MCF 10A (cell line): ENCODE measurements at regions not wholly inside any gene's neighbourhood (a gene's known extent, or its start where the extent isn't known, plus 50 kb on each side); places are given as distances from the start of the nearest gene placed in this dataset.
"Not testable (repeated sequence)": the region's sequence is repeated elsewhere in the genome, so short reads cannot be mapped to it uniquely, and the experiment has no call there.

Experiments used
- BruUV-seq: library from RNA; stranded (reverse); fragments of 400-500 nt; replicated peaks from 2 replicates; lab custom pipeline; 2021; lab: Mats Ljungman, UMichigan
- CTCF ChIA-PET: fragments of 300-600 bp; sonication (Branson Sonifier 250); formaldehyde crosslinking; extraction: SDS; loops from one replicate; lab custom pipeline; 2021; ENCODE audit warnings: antibody characterized with exemption, inconsistent platforms; lab: Yijun Ruan, JAX
- POLR2A ChIA-PET: fragments of 300-600, 350-650 bp; sonication (Branson Sonifier 250); formaldehyde crosslinking; extraction: SDS; loops from one replicate; lab custom pipeline; 2020; ENCODE audit warnings: antibody characterized with exemption, inconsistent platforms; lab: Yijun Ruan, JAX
- DNase-seq: peaks from one replicate; pipeline ENCODE4 v3.0.0-alpha.2; 2018; ENCODE audit not compliant: unreplicated experiment
- H3K27ac Mint-ChIP-seq: one replicate; pipeline ENCODE4 v1.8.0; 2022; ENCODE audit warnings: mild to moderate bottlenecking, low read depth, mixed read lengths; ENCODE audit not compliant: unreplicated experiment
- H3K27me3 Mint-ChIP-seq: one replicate; pipeline ENCODE4 v1.8.0; 2022; ENCODE audit warnings: mixed read lengths; ENCODE audit not compliant: insufficient read depth, unreplicated experiment
- H3K36me3 Mint-ChIP-seq: one replicate; pipeline ENCODE4 v1.8.0; 2022; ENCODE audit warnings: mild to moderate bottlenecking, moderate library complexity, mixed read lengths; ENCODE audit not compliant: insufficient read depth, unreplicated experiment
- H3K4me1 Mint-ChIP-seq: one replicate; pipeline ENCODE4 v1.8.0; 2022; ENCODE audit warnings: mixed read lengths; ENCODE audit not compliant: insufficient read depth, unreplicated experiment
- H3K4me3 Mint-ChIP-seq: one replicate; pipeline ENCODE4 v1.8.0; 2022; ENCODE audit warnings: mild to moderate bottlenecking, moderate library complexity, mixed read lengths; ENCODE audit not compliant: unreplicated experiment
- H3K9me3 Mint-ChIP-seq: one replicate; pipeline ENCODE4 v1.8.0; 2022; ENCODE audit warnings: mixed read lengths; ENCODE audit not compliant: unreplicated experiment
- intact Hi-C: fragments of 100-400 bp; cut with micrococcal nuclease; formaldehyde crosslinking; loops from 2 replicates; pipeline ENCODE4 v1.14.1; 2022
- TF ChIP-seq, protein P1 (sequence below): fragments of 200-600 bp; IDR thresholded peaks from one replicate; pipeline ENCODE4 v1.8.0; 2022; ENCODE audit warnings: antibody characterized with exemption, mild to moderate bottlenecking; ENCODE audit not compliant: unreplicated experiment

DNA sequence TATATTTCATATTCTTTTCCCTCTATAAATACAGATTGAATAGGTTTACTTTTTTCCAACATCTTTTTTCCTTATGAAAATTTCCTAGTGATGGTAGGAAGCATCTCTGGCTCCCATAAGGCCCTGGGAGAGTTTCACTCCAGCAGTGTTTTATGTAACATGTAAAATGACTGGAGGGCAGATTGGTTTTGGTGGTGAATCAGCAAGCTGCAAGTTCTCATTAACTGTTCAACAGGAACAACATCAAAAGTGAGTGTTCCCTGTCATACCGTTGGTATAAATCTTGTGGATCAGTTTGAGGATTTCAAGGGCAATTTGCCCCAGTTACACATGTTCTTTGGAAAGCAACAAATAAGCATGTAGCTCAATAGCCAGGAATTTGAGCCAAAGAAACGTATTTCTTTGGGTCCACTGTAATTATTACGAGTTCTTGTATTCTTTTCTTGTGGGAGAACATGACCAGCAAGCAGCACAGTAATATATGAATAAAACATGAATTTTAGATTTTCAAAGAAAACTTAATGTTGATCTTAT, 345.7 kb downstream of the SV2B start:
- Mint-ChIP-seq H3K4me1 (no peaks in the 10 kb centered on the region), H3K27ac (no peak overlapping the region), H3K4me3 (no peak overlapping the region), H3K27me3 (no peaks in the 10 kb centered on the region), H3K9me3 (peaks cover 8% of the 10 kb centered on the region), H3K36me3 (no peaks in the 10 kb centered on the region)
- no TSS peak for BruUV-seq
- ChIA-PET POLR2A (interaction anchor here (0.7 to 1.5 kb wide), 5 partner anchors 8 to 51 kb away, joined by 3 to 7 read pairs (median 4); no protein-coding TSS in a partner anchor), CTCF (interaction anchor here (0.7 kb wide), 1 partner anchor 131 kb away, joined by 3 read pairs; no protein-coding TSS in a partner anchor)
- intact Hi-C loops = no loop called here
- TF ChIP-seq, protein P1, sequence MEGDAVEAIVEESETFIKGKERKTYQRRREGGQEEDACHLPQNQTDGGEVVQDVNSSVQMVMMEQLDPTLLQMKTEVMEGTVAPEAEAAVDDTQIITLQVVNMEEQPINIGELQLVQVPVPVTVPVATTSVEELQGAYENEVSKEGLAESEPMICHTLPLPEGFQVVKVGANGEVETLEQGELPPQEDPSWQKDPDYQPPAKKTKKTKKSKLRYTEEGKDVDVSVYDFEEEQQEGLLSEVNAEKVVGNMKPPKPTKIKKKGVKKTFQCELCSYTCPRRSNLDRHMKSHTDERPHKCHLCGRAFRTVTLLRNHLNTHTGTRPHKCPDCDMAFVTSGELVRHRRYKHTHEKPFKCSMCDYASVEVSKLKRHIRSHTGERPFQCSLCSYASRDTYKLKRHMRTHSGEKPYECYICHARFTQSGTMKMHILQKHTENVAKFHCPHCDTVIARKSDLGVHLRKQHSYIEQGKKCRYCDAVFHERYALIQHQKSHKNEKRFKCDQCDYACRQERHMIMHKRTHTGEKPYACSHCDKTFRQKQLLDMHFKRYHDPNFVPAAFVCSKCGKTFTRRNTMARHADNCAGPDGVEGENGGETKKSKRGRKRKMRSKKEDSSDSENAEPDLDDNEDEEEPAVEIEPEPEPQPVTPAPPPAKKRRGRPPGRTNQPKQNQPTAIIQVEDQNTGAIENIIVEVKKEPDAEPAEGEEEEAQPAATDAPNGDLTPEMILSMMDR = no peak
- DNase-seq = peak; percentile 61

DNA sequence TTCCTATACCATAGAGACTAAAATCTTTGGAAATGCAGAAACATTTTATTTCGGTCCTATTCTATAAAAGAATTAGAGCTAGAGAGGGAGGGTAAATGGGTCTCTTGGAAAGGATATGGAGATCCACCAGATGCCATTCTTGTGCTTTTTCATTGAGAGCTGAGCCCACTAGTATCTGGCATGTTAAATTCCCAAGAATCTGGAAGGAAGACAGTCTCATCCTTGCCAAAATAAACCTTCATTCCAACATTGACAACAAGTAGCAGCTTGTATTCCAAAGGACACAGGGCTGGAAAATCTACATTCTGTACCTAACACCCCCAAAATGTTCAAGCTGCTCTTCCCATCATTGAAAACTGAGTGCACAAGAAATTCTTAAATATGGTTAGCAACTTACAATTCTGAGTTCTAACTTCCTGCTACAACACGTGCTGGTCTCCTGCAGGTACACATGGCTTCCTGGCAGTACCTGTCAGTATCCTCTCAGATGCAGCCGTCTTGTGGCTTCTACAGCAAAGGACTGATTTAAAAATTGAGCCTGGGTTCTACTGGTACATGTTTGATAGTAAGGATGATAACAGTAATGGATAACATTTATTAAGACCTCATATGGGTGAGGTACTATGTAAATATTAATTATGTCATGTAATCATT, 348.1 kb downstream of the SV2B start:
- no peaks in the 10 kb centered on the region for H3K36me3 Mint-ChIP-seq
- ChIA-PET CTCF (no interaction called here), POLR2A (no interaction called here)
- H3K4me3 Mint-ChIP-seq = no peak overlapping the region
- BruUV-seq = no TSS peak
- no peak for DNase-seq
- H3K9me3 Mint-ChIP-seq = peaks cover 1% of the 10 kb centered on the region
- no peak overlapping the region for H3K27ac Mint-ChIP-seq
- H3K27me3 Mint-ChIP-seq = no peaks in the 10 kb centered on the region
- intact Hi-C loops = no loop called here
- no peaks in the 10 kb centered on the region for H3K4me1 Mint-ChIP-seq
- TF ChIP-seq, protein P1 = no peak

DNA sequence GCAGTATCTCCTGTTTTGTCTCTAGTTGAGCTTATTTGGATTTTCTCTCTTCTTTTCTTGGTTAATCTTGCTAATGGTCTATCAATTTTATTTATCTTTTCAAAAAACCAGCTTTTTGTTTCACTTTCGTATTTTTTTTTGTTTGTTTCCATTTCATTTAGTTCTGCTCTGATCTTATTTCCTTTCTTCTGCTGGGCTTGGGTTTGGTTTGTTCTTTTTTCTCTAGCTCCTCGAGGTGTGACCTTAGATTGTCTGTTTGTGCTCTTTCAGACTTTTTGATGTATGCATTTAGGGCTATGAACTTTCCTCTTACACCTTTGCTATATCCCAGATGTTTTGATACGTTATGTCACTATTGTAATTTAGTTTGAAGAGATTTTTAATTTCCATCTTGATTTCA, 353.3 kb downstream of the SV2B start:
- H3K4me1 Mint-ChIP-seq = peaks cover 16% of the 10 kb centered on the region
- H3K27ac Mint-ChIP-seq, BruUV-seq, CTCF ChIA-PET, H3K36me3 Mint-ChIP-seq, H3K9me3 Mint-ChIP-seq, POLR2A ChIA-PET, DNase-seq, H3K27me3 Mint-ChIP-seq, H3K4me3 Mint-ChIP-seq, intact Hi-C loops: not testable (repeated sequence)

DNA sequence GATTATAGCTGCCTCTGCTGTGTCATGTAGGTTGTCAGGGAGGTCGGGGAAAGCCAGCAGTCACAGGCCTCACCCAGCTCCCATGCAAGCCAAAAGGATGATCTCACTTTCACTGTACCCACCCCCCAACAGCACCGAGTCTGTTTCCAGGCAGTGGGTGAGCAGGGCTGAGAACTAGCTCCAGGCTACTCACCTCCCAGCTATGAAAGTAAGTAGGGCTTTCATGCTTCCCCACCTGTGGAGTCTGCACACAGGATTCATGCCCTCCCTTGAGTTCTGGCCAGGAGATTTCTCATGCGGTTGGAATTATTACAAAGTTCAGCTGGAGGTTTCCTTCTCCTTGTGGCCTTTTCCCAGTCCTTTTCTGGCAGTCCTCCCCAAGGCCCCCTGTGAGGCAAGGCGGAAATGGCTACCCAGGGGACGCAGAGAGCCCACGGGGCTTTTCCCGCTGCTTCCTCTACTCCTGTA, 356.2 kb downstream of the SV2B start:
- CTCF ChIA-PET = interaction anchor here (0.6 kb wide), 1 partner anchor 78 kb away, joined by 3 read pairs; no protein-coding TSS in a partner anchor
- BruUV-seq = no TSS peak
- Mint-ChIP-seq H3K9me3 (peaks cover 8% of the 10 kb centered on the region), H3K27me3 (no peaks in the 10 kb centered on the region), H3K27ac (peak overlapping the region; percentile 76), H3K36me3 (no peaks in the 10 kb centered on the region), H3K4me1 (peaks cover 16% of the 10 kb centered on the region), H3K4me3 (no peak overlapping the region)
- peak; percentile 88 for DNase-seq
- POLR2A ChIA-PET = interaction anchor here (0.6 to 2.0 kb wide), 7 partner anchors 9 to 105 kb away, joined by 3 to 5 read pairs (median 4); no protein-coding TSS in a partner anchor
- intact Hi-C loops = no loop called here
- TF ChIP-seq, protein P1 = no peak
